Ishikawa (cell line): ENCODE measurements at regions not wholly inside any gene's neighbourhood (a gene's known extent, or its start where the extent isn't known, plus 50 kb on each side); places are given as distances from the start of the nearest gene placed in this dataset.

Experiments
- EGR1 ChIP-seq: IDR thresholded peaks from 2 replicates; pipeline ENCODE4 v1.6.1; 2012
- FOXM1 ChIP-seq: IDR thresholded peaks from 2 replicates; pipeline ENCODE4 v1.6.1; 2012; ENCODE audit warnings: low read depth, borderline replicate concordance
- MAX ChIP-seq: IDR thresholded peaks from 2 replicates; pipeline ENCODE4 v1.6.1; 2012
- RAD21 ChIP-seq: IDR thresholded peaks from 2 replicates; pipeline ENCODE4 v1.6.1; 2012; ENCODE audit warnings: low read depth
- TAF1 ChIP-seq: IDR thresholded peaks from 2 replicates; pipeline ENCODE4 v1.6.1; 2012; ENCODE audit warnings: low read depth, mild to moderate bottlenecking

- TF ChIP-seq MAX = no peak
- TF ChIP-seq TAF1 = no peak
- TF ChIP-seq RAD21 = no peak
- TF ChIP-seq EGR1 = no peak
- no peak for TF ChIP-seq FOXM1
Measured at GRCh38 chr12:23096321-23096720, 471.4 kb downstream of the ETNK1 start.
